Endothelial cell of umbilical vein (primary cell): ENCODE measurements at regions not wholly inside any gene's neighbourhood (a gene's known extent, or its start where the extent isn't known, plus 50 kb on each side); places are given as distances from the start of the nearest gene placed in this dataset.
"Not testable (repeated sequence)": the region's sequence is repeated elsewhere in the genome, so short reads cannot be mapped to it uniquely, and the experiment has no call there.

ENCODE experiments used
- BruUV-seq: library from RNA; stranded (reverse); fragments of 400-500 nt; replicated peaks from 2 replicates; lab custom pipeline; 2021; lab: Mats Ljungman, UMichigan
- CTCF ChIA-PET: fragments of 300-600, 350-600 bp; sonication (Branson Sonifier 250); formaldehyde crosslinking; loops from one replicate; lab custom pipeline; 2021; ENCODE audit warnings: antibody characterized with exemption, inconsistent platforms; lab: Charles Lee
- POLR2A ChIA-PET: fragments of 300-600, 350-600 bp; sonication (Branson Sonifier 250); formaldehyde crosslinking; loops from one replicate; lab custom pipeline; 2021; ENCODE audit warnings: antibody characterized with exemption, inconsistent platforms; lab: Charles Lee
- DNase-seq: peaks from one replicate; pipeline ENCODE4 v3.0.0-alpha.2; 2011; ENCODE audit warnings: low read depth, low spot score
- FAIRE-seq: peaks from 2 replicates; lab custom pipeline; 2011; peaks lifted over from hg19 to GRCh38; lab: Jason Lieb, UNC
- H2AFZ ChIP-seq: 2 replicates; pipeline ENCODE4 v1.6.0; 2012; ENCODE audit warnings: low read depth, low read length, control low read depth, inconsistent platforms
- H3K27ac ChIP-seq: 2 replicates; pipeline ENCODE4 v1.5.1; 2011; ENCODE audit warnings: low read depth, mild to moderate bottlenecking, control low read depth, low read length, moderate library complexity; ENCODE audit not compliant: insufficient read depth
- H3K27me3 ChIP-seq, 2 experiments: 2 replicates each; pipeline versions ENCODE4 v1.6.0 to v1.6.1; 2011; ENCODE audit warnings: low read length in 2 of 2, mixed read lengths in 1 of 2; ENCODE audit not compliant: control insufficient read depth in 2 of 2, insufficient read depth in 2 of 2
- H3K36me3 ChIP-seq, 2 experiments: 2 replicates in 1 of 2; 3 replicates in 1 of 2; pipeline ENCODE4 v1.5.1; 2011; ENCODE audit warnings: low read length in 2 of 2, mild to moderate bottlenecking in 1 of 2, moderate library complexity in 1 of 2; ENCODE audit not compliant: control insufficient read depth in 2 of 2, insufficient read depth in 2 of 2; ENCODE audit errors: extremely low read depth in 1 of 2
- H3K4me1 ChIP-seq: 3 replicates; pipeline ENCODE4 v1.5.1; 2011; ENCODE audit warnings: mild to moderate bottlenecking, low read length; ENCODE audit not compliant: control insufficient read depth, insufficient read depth; ENCODE audit errors: extremely low read depth
- H3K4me2 ChIP-seq: 2 replicates; pipeline ENCODE4 v1.6.1; 2011; ENCODE audit warnings: low read length, control low read depth, mixed read lengths; ENCODE audit not compliant: insufficient read depth
- H3K4me3 ChIP-seq, 3 experiments: fragments of 200-600 bp in 1 of 3; sonication (generic), shearing (Covaris generic) in 1 of 3; replicated peaks in 1 of 3; 2 replicates each; pipeline ENCODE4 v1.5.1; 2011 to 2016; ENCODE audit warnings: control low read depth in 3 of 3, low read length in 3 of 3, mild to moderate bottlenecking in 2 of 3, inconsistent platforms in 1 of 3, low read depth in 1 of 3, moderate library complexity in 1 of 3; ENCODE audit not compliant: insufficient read depth in 1 of 3
- H3K79me2 ChIP-seq: 2 replicates; pipeline ENCODE4 v1.6.0; 2012; ENCODE audit warnings: low read length, inconsistent platforms; ENCODE audit not compliant: control insufficient read depth, insufficient read depth
- H3K9ac ChIP-seq: replicated peaks from 2 replicates; pipeline ENCODE3; 2011; ENCODE audit warnings: low read length, control low read depth; ENCODE audit not compliant: insufficient read depth; ENCODE audit errors: extremely low read depth
- H3K9me1 ChIP-seq: replicated peaks from 3 replicates; pipeline ENCODE4 v1.6.0; 2011; ENCODE audit warnings: mild to moderate bottlenecking, low read length; ENCODE audit not compliant: control insufficient read depth, insufficient read depth; ENCODE audit errors: extremely low read depth
- H3K9me3 ChIP-seq: replicated peaks from 2 replicates; pipeline ENCODE4 v1.5.1; 2012; ENCODE audit warnings: low read length, inconsistent platforms; ENCODE audit not compliant: control insufficient read depth, insufficient read depth
- H4K20me1 ChIP-seq: replicated peaks from 2 replicates; pipeline ENCODE3; 2011; ENCODE audit warnings: mild to moderate bottlenecking, low read length; ENCODE audit not compliant: control insufficient read depth, insufficient read depth; ENCODE audit errors: extremely low read depth
- EZH2 ChIP-seq: IDR thresholded peaks from 2 replicates; pipeline ENCODE4 v1.6.1; 2012; ENCODE audit warnings: borderline replicate concordance, low read depth, mild to moderate bottlenecking, moderate library complexity, low read length, inconsistent platforms; ENCODE audit not compliant: severe bottlenecking
- FOS ChIP-seq: IDR thresholded peaks from 2 replicates; pipeline ENCODE4 v1.6.1; 2011; ENCODE audit warnings: mild to moderate bottlenecking, low read length, moderate library complexity, borderline replicate concordance; ENCODE audit not compliant: insufficient read depth
- GATA2 ChIP-seq: IDR thresholded peaks from 2 replicates; pipeline ENCODE4 v1.7.0; 2011; ENCODE audit warnings: low read depth, mild to moderate bottlenecking, moderate library complexity, mixed read lengths, low read length; ENCODE audit not compliant: insufficient read length, insufficient read depth
- JUN ChIP-seq: IDR thresholded peaks from 2 replicates; pipeline ENCODE4 v1.6.1; 2011; ENCODE audit warnings: borderline replicate concordance, low read depth; ENCODE audit not compliant: insufficient read length, insufficient read depth
- MYC ChIP-seq: IDR thresholded peaks from one replicate; pipeline ENCODE4 v1.6.1; 2011; ENCODE audit warnings: mild to moderate bottlenecking, low read depth, low read length
- POLR2A ChIP-seq: IDR thresholded peaks from 2 replicates; pipeline ENCODE4 v1.6.1; 2012; ENCODE audit warnings: low read depth, mild to moderate bottlenecking, control low read depth, low read length
- POLR2AphosphoS5 ChIP-seq: IDR thresholded peaks from 2 replicates; pipeline ENCODE4 v1.6.1; 2012; ENCODE audit warnings: low read depth, mild to moderate bottlenecking, control low read depth, low read length, moderate library complexity; ENCODE audit not compliant: insufficient read depth
- dilution Hi-C: fragments of 300-500 bp; cut with MboI; formaldehyde crosslinking; loops from one replicate; pipeline ENCODE4 v1.15.0; 2019; ENCODE audit warnings: low sequenced_read_pairs; ENCODE audit not compliant: extremely low pct_ligation_motif_present
- intact Hi-C: fragments of 100-400 bp; cut with micrococcal nuclease; formaldehyde crosslinking; loops from one replicate; pipeline ENCODE4 v1.10.0; 2022
- TF ChIP-seq, protein P1 (sequence below): IDR thresholded peaks from 2 replicates; pipeline ENCODE4 v1.6.1; 2011; ENCODE audit not compliant: insufficient read depth, insufficient read length
- TF ChIP-seq, protein P2 (sequence below), 2 donors: IDR thresholded peaks; 1 replicate in 1 of 2; 2 replicates in 1 of 2; pipeline ENCODE4 v1.5.1; 2011; ENCODE audit warnings: low read length in 2 of 2, mild to moderate bottlenecking in 2 of 2, moderate library complexity in 2 of 2, control low read depth in 1 of 2, inconsistent platforms in 1 of 2, low read depth in 1 of 2; ENCODE audit not compliant: insufficient read depth in 1 of 2; ENCODE audit errors: extremely low read depth in 1 of 2

GRCh38 chr7:68875857-68876256 lies 722.4 kb upstream of the AUTS2 start:
- Histone ChIP-seq H3K27ac (no peak overlapping the region), H3K4me2 (no peak overlapping the region), H3K36me3 (no peaks in the 10 kb centered on the region), H2AFZ (no peak overlapping the region), H3K27me3 (no peaks in the 10 kb centered on the region), H3K4me1 (no peaks in the 10 kb centered on the region), H3K9ac (no peak overlapping the region), H3K4me3 (no peak overlapping the region), H3K79me2 (no peaks in the 10 kb centered on the region), H3K9me1 (no peaks in the 10 kb centered on the region), H4K20me1 (no peaks in the 10 kb centered on the region), H3K9me3 (peaks cover 4% of the 10 kb centered on the region)
- ChIA-PET CTCF (no interaction called here), POLR2A (no interaction called here)
- intact Hi-C loops (no loop called here), dilution Hi-C loops (no loop called here)
- no peak for FAIRE-seq
- TF ChIP-seq POLR2A, result no peak
- no peak for TF ChIP-seq GATA2
- TF ChIP-seq, protein P1, sequence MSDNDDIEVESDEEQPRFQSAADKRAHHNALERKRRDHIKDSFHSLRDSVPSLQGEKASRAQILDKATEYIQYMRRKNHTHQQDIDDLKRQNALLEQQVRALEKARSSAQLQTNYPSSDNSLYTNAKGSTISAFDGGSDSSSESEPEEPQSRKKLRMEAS, result no peak
- no peak for TF ChIP-seq FOS
- no peak for TF ChIP-seq EZH2
- no peak for TF ChIP-seq MYC
- TF ChIP-seq JUN, result no peak
- TF ChIP-seq POLR2AphosphoS5, result no peak
- TF ChIP-seq, protein P2, sequence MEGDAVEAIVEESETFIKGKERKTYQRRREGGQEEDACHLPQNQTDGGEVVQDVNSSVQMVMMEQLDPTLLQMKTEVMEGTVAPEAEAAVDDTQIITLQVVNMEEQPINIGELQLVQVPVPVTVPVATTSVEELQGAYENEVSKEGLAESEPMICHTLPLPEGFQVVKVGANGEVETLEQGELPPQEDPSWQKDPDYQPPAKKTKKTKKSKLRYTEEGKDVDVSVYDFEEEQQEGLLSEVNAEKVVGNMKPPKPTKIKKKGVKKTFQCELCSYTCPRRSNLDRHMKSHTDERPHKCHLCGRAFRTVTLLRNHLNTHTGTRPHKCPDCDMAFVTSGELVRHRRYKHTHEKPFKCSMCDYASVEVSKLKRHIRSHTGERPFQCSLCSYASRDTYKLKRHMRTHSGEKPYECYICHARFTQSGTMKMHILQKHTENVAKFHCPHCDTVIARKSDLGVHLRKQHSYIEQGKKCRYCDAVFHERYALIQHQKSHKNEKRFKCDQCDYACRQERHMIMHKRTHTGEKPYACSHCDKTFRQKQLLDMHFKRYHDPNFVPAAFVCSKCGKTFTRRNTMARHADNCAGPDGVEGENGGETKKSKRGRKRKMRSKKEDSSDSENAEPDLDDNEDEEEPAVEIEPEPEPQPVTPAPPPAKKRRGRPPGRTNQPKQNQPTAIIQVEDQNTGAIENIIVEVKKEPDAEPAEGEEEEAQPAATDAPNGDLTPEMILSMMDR (IDR thresholded peaks at IDR 0.05; ENCODE audit: extremely low read depth in 1 of 2, insufficient read depth in 1 of 2, low read depth in 1 of 2, low read length in 2 of 2), result no peak
- no TSS peak for BruUV-seq
- DNase-seq, result no peak

GRCh38 chr7:68887116-68887515 lies 711.2 kb upstream of the AUTS2 start:
- BruUV-seq, CTCF ChIA-PET, H3K4me1 ChIP-seq, H3K9me3 ChIP-seq, H2AFZ ChIP-seq, intact Hi-C loops, dilution Hi-C loops, POLR2A ChIA-PET, H3K27ac ChIP-seq, H3K9me1 ChIP-seq, H3K79me2 ChIP-seq, H3K9ac ChIP-seq, H3K4me2 ChIP-seq, H4K20me1 ChIP-seq, H3K27me3 ChIP-seq, DNase-seq, FAIRE-seq, H3K36me3 ChIP-seq, H3K4me3 ChIP-seq: not testable (repeated sequence)
